ENCODE measurements at regions not wholly inside any gene's neighbourhood (a gene's known extent, or its start where the extent isn't known, plus 50 kb on each side); places are given as distances from the start of the nearest gene placed in this dataset.

DNA sequence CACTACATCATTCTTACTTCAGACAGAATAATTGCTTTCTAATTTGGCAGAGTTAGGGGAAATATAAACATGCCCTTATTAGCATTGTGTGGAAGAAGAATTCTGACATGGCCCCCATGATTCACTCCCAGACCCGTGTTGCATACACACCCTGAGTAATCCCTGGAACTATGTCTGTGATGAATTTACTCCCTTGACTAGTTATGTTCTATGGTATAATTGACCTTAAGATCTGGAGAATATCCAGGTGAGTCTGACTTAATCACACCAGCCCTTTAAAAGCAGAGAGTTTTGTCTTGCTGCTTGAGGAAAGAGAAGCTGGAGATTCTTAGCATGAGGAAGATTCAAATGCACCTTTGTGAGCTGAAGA lies 262.9 kb downstream of the SOX4 start:
- no peaks in the 10 kb centered on the region for H3K27me3 ChIP-seq
- DNase-seq (ENCODE audit: low spot score in 2 of 2), result no peak
- no peaks in the 10 kb centered on the region for H3K9me3 ChIP-seq
- no peaks in the 10 kb centered on the region for H3K4me1 ChIP-seq
- no peak overlapping the region for H3K4me3 ChIP-seq
- TF ChIP-seq, protein P1, sequence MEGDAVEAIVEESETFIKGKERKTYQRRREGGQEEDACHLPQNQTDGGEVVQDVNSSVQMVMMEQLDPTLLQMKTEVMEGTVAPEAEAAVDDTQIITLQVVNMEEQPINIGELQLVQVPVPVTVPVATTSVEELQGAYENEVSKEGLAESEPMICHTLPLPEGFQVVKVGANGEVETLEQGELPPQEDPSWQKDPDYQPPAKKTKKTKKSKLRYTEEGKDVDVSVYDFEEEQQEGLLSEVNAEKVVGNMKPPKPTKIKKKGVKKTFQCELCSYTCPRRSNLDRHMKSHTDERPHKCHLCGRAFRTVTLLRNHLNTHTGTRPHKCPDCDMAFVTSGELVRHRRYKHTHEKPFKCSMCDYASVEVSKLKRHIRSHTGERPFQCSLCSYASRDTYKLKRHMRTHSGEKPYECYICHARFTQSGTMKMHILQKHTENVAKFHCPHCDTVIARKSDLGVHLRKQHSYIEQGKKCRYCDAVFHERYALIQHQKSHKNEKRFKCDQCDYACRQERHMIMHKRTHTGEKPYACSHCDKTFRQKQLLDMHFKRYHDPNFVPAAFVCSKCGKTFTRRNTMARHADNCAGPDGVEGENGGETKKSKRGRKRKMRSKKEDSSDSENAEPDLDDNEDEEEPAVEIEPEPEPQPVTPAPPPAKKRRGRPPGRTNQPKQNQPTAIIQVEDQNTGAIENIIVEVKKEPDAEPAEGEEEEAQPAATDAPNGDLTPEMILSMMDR (IDR thresholded peaks at IDR 0.05), result no peak
- TF ChIP-seq POLR2A (IDR thresholded peaks at IDR 0.05) (no peak), EP300 (IDR thresholded peaks at IDR 0.05) (no peak)
- WGBS, 2 donors, result 0 to 35% methylated on average over 1 of the region's 1 CpG
- no peak overlapping the region for H3K27ac ChIP-seq
- no peaks in the 10 kb centered on the region for H3K36me3 ChIP-seq

DNA sequence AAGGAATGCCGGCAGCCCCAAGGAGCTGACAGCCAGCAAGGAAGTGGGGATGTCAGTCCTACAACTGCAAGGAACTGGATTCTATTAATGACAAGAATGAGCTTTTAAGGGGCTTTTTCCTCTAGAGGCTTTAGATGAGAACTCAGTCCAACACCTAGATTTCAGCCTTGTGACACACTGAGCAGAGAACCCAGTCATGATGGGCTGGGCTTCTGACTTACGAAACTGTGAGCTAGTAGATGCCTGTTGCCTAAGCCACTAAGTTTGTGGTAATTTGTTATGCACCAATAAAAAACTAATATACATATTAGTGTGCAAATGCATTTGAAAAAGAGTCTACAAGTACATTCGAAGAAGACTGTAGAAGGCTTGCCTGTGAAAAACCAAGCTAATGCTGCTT lies 263.3 kb downstream of the SOX4 start:
- Histone ChIP-seq H3K36me3 (no peaks in the 10 kb centered on the region), H3K27me3 (no peaks in the 10 kb centered on the region), H3K27ac (no peak overlapping the region), H3K4me3 (no peak overlapping the region), H3K9me3 (no peaks in the 10 kb centered on the region), H3K4me1 (no peaks in the 10 kb centered on the region)
- DNase-seq (ENCODE audit: low spot score in 2 of 2), result no peak
- TF ChIP-seq POLR2A (IDR thresholded peaks at IDR 0.05), result no peak
- TF ChIP-seq, protein P1 (IDR thresholded peaks at IDR 0.05), result no peak
- no peak for TF ChIP-seq EP300 (IDR thresholded peaks at IDR 0.05)
- WGBS, 2 donors, result 92 to 98% methylated on average over 3 of the region's 3 CpGs

DNA sequence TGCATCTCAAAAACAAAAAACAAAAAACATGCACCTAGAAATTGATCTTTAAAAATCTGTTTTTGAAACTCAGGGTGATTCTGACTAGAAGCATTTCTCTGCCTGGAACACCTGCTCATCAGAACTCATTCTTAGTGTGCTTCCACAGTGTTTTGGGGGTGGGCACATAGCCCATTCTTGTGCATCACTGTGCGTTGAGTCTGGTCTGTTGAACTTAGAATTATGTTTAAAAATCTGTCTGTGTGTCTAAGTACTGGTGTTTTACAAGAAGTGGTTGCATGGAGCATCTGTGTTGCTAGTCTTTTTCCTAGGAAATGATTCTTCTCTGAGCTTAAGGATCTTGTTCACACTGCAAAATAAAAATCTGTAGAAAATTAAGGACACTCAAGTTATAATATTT lies 264.5 kb downstream of the SOX4 start:
- Histone ChIP-seq H3K27me3 (no peaks in the 10 kb centered on the region), H3K9me3 (no peaks in the 10 kb centered on the region), H3K36me3 (no peaks in the 10 kb centered on the region), H3K27ac (no peak overlapping the region), H3K4me1 (no peaks in the 10 kb centered on the region), H3K4me3 (no peak overlapping the region)
- TF ChIP-seq POLR2A (IDR thresholded peaks at IDR 0.05) (no peak), EP300 (IDR thresholded peaks at IDR 0.05) (no peak)
- TF ChIP-seq, protein P1 (IDR thresholded peaks at IDR 0.05), result no peak
- DNase-seq (ENCODE audit: low spot score in 2 of 2), result no peak
- WGBS, 2 donors, result 67 to 86% methylated on average over 1 of the region's 1 CpG

DNA sequence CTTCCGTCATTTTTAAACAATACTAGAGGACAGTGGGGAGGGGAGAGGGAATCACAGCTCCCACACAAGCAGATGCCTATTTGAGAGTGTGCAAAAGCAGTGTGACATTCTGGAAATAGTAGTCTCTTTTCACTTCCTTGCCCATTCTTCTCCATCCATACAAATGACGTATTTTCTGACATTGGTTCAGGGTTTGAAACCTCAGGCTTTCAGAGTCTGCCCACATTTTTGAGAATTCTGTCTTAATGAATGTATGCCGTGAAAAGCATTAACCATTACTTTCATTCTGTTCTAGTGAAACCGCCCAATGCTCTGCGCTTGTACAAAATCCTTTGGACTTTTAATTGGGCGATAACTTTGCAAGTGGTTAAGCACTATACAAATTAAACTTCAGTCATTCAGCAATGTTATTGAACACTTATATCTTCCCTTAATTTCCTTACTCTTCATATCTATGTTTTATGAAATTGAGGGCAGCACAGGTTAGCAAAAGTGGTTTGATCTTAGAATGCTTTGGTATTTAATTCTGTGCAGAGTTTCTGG lies 265.7 kb downstream of the SOX4 start:
- no peaks in the 10 kb centered on the region for H3K27me3 ChIP-seq
- no peaks in the 10 kb centered on the region for H3K9me3 ChIP-seq
- H3K27ac ChIP-seq, result no peak overlapping the region
- no peaks in the 10 kb centered on the region for H3K36me3 ChIP-seq
- no peak overlapping the region for H3K4me3 ChIP-seq
- no peak for DNase-seq (ENCODE audit: low spot score in 2 of 2)
- 57 to 59% methylated on average over 6 of the region's 6 CpGs for WGBS, 2 donors
- H3K4me1 ChIP-seq, result no peaks in the 10 kb centered on the region
- TF ChIP-seq EP300 (IDR thresholded peaks at IDR 0.05), result no peak
- no peak for TF ChIP-seq POLR2A (IDR thresholded peaks at IDR 0.05)
- TF ChIP-seq, protein P1 (IDR thresholded peaks at IDR 0.05), result no peak

DNA sequence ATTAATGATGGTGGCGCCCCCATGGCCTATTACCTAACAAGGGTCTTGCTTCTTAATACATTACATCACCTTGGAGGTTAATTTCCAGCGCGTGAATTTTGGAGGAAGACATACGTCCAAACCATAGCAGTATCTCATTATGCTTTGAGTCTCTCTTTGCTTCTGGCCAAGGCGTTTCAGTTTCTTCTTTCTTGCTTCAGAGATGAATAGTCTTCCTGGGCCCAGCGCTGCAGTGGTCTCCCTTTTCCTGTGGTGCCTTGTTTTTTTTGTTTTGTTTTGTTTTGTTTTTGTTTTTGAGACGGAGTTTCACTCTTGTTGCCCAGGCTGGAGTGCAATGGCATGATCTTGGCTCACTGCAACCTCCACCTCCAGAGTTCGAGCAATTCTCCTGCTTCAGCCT lies 268.4 kb downstream of the SOX4 start:
- 91 to 95% methylated on average over 8 of the region's 8 CpGs for WGBS, 2 donors
- H3K9me3 ChIP-seq, result no peaks in the 10 kb centered on the region
- no peak for DNase-seq (ENCODE audit: low spot score in 2 of 2)
- H3K4me3 ChIP-seq, result no peak overlapping the region
- H3K4me1 ChIP-seq, result no peaks in the 10 kb centered on the region
- no peaks in the 10 kb centered on the region for H3K27me3 ChIP-seq
- H3K36me3 ChIP-seq, result no peaks in the 10 kb centered on the region
- H3K27ac ChIP-seq, result no peak overlapping the region
- TF ChIP-seq, protein P1 (IDR thresholded peaks at IDR 0.05), result no peak
- TF ChIP-seq POLR2A (IDR thresholded peaks at IDR 0.05) (no peak), EP300 (IDR thresholded peaks at IDR 0.05) (no peak)
